CD14-positive monocyte (primary cell): ENCODE measurements at regions not wholly inside any gene's neighbourhood (a gene's known extent, or its start where the extent isn't known, plus 50 kb on each side); places are given as distances from the start of the nearest gene placed in this dataset.

ENCODE experiments used
- DNase-seq, 3 donors: peaks; one replicate each; pipeline ENCODE4 v3.0.0-alpha.2; 2011 to 2022
- H2AFZ ChIP-seq: 2 replicates; pipeline ENCODE4 v1.6.0; 2012; ENCODE audit warnings: mild to moderate bottlenecking, low read depth, low read length, inconsistent platforms; ENCODE audit not compliant: insufficient read depth, poor library complexity, severe bottlenecking
- H3K27ac ChIP-seq, 2 donors: 1 replicate in 1 of 2; 2 replicates in 1 of 2; pipeline ENCODE4 v1.5.1; 2012 to 2013; ENCODE audit warnings: low read length in 2 of 2, control low read depth in 1 of 2, inconsistent platforms in 1 of 2, low read depth in 1 of 2, mild to moderate bottlenecking in 1 of 2
- H3K27me3 ChIP-seq, 2 donors: one replicate each; pipeline versions ENCODE4 v1.6.0 to v1.6.1; 2011 to 2013; ENCODE audit warnings: low read length in 2 of 2; ENCODE audit not compliant: control insufficient read depth in 2 of 2, insufficient read depth in 2 of 2
- H3K36me3 ChIP-seq, 2 donors: replicated peaks in 1 of 2; 1 replicate in 1 of 2; 2 replicates in 1 of 2; pipeline versions ENCODE4 v1.5.1 to v1.6.1; 2012 to 2013; ENCODE audit warnings: low read length in 2 of 2, control low read depth in 1 of 2, inconsistent platforms in 1 of 2, mild to moderate bottlenecking in 1 of 2; ENCODE audit not compliant: insufficient read depth in 2 of 2, control insufficient read depth in 1 of 2
- H3K4me1 ChIP-seq, 2 donors: 1 replicate in 1 of 2; 2 replicates in 1 of 2; pipeline versions ENCODE4 v1.5.1 to v1.6.1; 2012 to 2013; ENCODE audit warnings: low read length in 2 of 2, control low read depth in 1 of 2, inconsistent platforms in 1 of 2, mild to moderate bottlenecking in 1 of 2, moderate library complexity in 1 of 2; ENCODE audit not compliant: insufficient read depth in 2 of 2, control insufficient read depth in 1 of 2
- H3K4me2 ChIP-seq: replicated peaks from 2 replicates; pipeline ENCODE3; 2012; ENCODE audit warnings: low read length, moderate library complexity, mild to moderate bottlenecking; ENCODE audit not compliant: poor library complexity, severe bottlenecking; ENCODE audit errors: extremely low read depth
- H3K4me3 ChIP-seq, 3 experiments: fragments of 200-600 bp in 1 of 3; sonication (generic) in 1 of 3; replicated peaks in 1 of 3; 1 replicate in 2 of 3; 2 replicates in 1 of 3; pipeline ENCODE4 v1.5.1; 2011 to 2013; ENCODE audit warnings: low read length in 3 of 3, mild to moderate bottlenecking in 3 of 3, control low read depth in 2 of 3, low read depth in 2 of 3, inconsistent platforms in 1 of 3, moderate library complexity in 1 of 3
- H3K79me2 ChIP-seq: 2 replicates; pipeline ENCODE4 v1.6.0; 2012; ENCODE audit warnings: mild to moderate bottlenecking, control low read depth, inconsistent platforms, low read length, moderate library complexity; ENCODE audit not compliant: insufficient read depth
- H3K9ac ChIP-seq: 2 replicates; pipeline ENCODE4 v1.6.0; 2017; ENCODE audit warnings: low read length, mild to moderate bottlenecking; ENCODE audit not compliant: insufficient read depth, poor library complexity, severe bottlenecking
- H3K9me3 ChIP-seq, 2 donors: replicated peaks in 1 of 2; 1 replicate in 1 of 2; 2 replicates in 1 of 2; pipeline versions ENCODE4 v1.5.1 to v1.6.1; 2012 to 2013; ENCODE audit warnings: low read length in 2 of 2, control low read depth in 1 of 2; ENCODE audit not compliant: control insufficient read depth in 1 of 2, insufficient read depth in 1 of 2
- H4K20me1 ChIP-seq: 2 replicates; pipeline ENCODE4 v1.6.0; 2012; ENCODE audit warnings: mild to moderate bottlenecking, low read length, control low read depth, moderate library complexity; ENCODE audit not compliant: insufficient read depth
- H3K27ac Mint-ChIP-seq, 7 donors: one replicate each; pipeline ENCODE4 v1.8.0; 2020; ENCODE audit warnings: mild to moderate bottlenecking in 7 of 7, mixed read lengths in 7 of 7, moderate library complexity in 6 of 7, inconsistent platforms in 2 of 7
- H3K27me3 Mint-ChIP-seq, 3 donors: one replicate each; pipeline ENCODE4 v1.8.0; 2021 to 2022; ENCODE audit warnings: low read depth in 3 of 3, mild to moderate bottlenecking in 3 of 3, mixed read lengths in 3 of 3, moderate library complexity in 3 of 3, inconsistent platforms in 1 of 3
- H3K36me3 Mint-ChIP-seq, 2 donors: one replicate each; pipeline ENCODE4 v1.8.0; 2020; ENCODE audit warnings: mixed read lengths in 2 of 2, inconsistent platforms in 1 of 2, mild to moderate bottlenecking in 1 of 2
- H3K4me1 Mint-ChIP-seq: one replicate; pipeline ENCODE4 v1.8.0; 2020; ENCODE audit warnings: mild to moderate bottlenecking, mixed read lengths
- H3K4me3 Mint-ChIP-seq, 2 donors: one replicate each; pipeline ENCODE4 v1.8.0; 2020; ENCODE audit warnings: mild to moderate bottlenecking in 2 of 2, mixed read lengths in 2 of 2, moderate library complexity in 1 of 2
- H3K9me3 Mint-ChIP-seq, 7 donors: one replicate each; pipeline ENCODE4 v1.8.0; 2020 to 2022; ENCODE audit warnings: mixed read lengths in 7 of 7, mild to moderate bottlenecking in 6 of 7, moderate library complexity in 6 of 7, inconsistent platforms in 2 of 7
- WGBS: methylation state at CpG from one replicate; pipeline ENCODE4 v1.1.5; 2013; ENCODE audit warnings: missing lambda C conversion rate; ENCODE audit not compliant: insufficient coverage; 5-methylcytosine and 5-hydroxymethylcytosine counted together
- intact Hi-C, 2 donors: fragments of 100-400 bp; cut with micrococcal nuclease; formaldehyde crosslinking; loops; one replicate each; pipeline versions ENCODE4 v1.15.0 to v1.15.1; 2023
- TF ChIP-seq, protein P1 (sequence below): fragments of 200-600 bp; IDR thresholded peaks from one replicate; pipeline ENCODE4 v1.8.0; 2022; ENCODE audit warnings: antibody characterized with exemption, mild to moderate bottlenecking

GRCh38 chr18:64720781-64721464 lies 572.0 kb upstream of the LINC00305 start:
- peaks cover 0 to 25% of the 10 kb centered on the region in 2 donors for H3K9me3 ChIP-seq
- H2AFZ ChIP-seq: no peak overlapping the region
- no peaks in the 10 kb centered on the region for H3K79me2 ChIP-seq
- no peak for DNase-seq
- H3K9ac ChIP-seq: no peak overlapping the region
- H3K27ac ChIP-seq: no peak overlapping the region
- no peak overlapping the region for H3K27ac Mint-ChIP-seq
- H3K4me1 ChIP-seq: no peaks in the 10 kb centered on the region
- peaks cover 0 to 1% (median 0%) of the 10 kb centered on the region in 3 donors for H3K27me3 Mint-ChIP-seq
- peaks cover 4 to 17% (median 11%) of the 10 kb centered on the region in 7 donors for H3K9me3 Mint-ChIP-seq
- no peaks in the 10 kb centered on the region for H3K4me1 Mint-ChIP-seq
- no peaks in the 10 kb centered on the region for H4K20me1 ChIP-seq
- intact Hi-C loops: no loop called here
- WGBS: 98% methylated on average over 17 of the region's 19 CpGs
- H3K4me2 ChIP-seq: no peak overlapping the region
- no peak overlapping the region for H3K4me3 ChIP-seq
- no peaks in the 10 kb centered on the region for H3K36me3 Mint-ChIP-seq
- no peaks in the 10 kb centered on the region for H3K27me3 ChIP-seq
- H3K4me3 Mint-ChIP-seq: no peak overlapping the region
- TF ChIP-seq, protein P1, sequence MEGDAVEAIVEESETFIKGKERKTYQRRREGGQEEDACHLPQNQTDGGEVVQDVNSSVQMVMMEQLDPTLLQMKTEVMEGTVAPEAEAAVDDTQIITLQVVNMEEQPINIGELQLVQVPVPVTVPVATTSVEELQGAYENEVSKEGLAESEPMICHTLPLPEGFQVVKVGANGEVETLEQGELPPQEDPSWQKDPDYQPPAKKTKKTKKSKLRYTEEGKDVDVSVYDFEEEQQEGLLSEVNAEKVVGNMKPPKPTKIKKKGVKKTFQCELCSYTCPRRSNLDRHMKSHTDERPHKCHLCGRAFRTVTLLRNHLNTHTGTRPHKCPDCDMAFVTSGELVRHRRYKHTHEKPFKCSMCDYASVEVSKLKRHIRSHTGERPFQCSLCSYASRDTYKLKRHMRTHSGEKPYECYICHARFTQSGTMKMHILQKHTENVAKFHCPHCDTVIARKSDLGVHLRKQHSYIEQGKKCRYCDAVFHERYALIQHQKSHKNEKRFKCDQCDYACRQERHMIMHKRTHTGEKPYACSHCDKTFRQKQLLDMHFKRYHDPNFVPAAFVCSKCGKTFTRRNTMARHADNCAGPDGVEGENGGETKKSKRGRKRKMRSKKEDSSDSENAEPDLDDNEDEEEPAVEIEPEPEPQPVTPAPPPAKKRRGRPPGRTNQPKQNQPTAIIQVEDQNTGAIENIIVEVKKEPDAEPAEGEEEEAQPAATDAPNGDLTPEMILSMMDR: no peak
- no peaks in the 10 kb centered on the region for H3K36me3 ChIP-seq

DNA sequence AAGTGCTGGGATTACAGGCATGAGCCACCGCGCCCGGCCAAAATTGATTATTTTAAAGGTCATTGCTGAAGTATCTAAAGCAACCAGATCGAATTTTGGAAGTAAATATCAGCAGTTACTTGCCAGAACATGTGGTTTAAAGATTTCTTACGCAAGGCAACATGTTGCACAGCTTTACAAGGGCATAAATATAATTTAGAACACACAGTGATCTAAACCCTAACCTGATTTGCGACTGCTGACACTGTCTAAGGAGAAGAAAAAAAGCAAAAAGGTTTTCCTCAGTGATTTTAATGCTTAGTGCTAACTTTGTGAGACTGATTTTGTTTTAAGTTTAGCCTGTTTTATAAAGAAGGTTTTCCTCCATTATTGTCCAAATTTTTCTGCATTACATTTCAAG lies 569.9 kb upstream of the LINC00305 start:
- no peaks in the 10 kb centered on the region for H3K79me2 ChIP-seq
- no peaks in the 10 kb centered on the region for H3K36me3 ChIP-seq
- WGBS: no CpG with 5 or more reads among the region's 6 CpGs
- Mint-ChIP-seq H3K4me1 (peaks cover 7% of the 10 kb centered on the region), H3K27me3 (peaks cover 0 to 1% (median 0%) of the 10 kb centered on the region in 3 donors), H3K9me3 (peaks cover 0 to 7% (median 2%) of the 10 kb centered on the region in 7 donors), H3K4me3 (no peak overlapping the region), H3K27ac (no peak overlapping the region), H3K36me3 (no peaks in the 10 kb centered on the region)
- no peak for DNase-seq
- H3K27me3 ChIP-seq: no peaks in the 10 kb centered on the region
- H4K20me1 ChIP-seq: no peaks in the 10 kb centered on the region
- H3K9me3 ChIP-seq: peaks cover 0 to 7% of the 10 kb centered on the region in 2 donors
- peaks cover 3 to 7% of the 10 kb centered on the region in 2 donors for H3K4me1 ChIP-seq
- TF ChIP-seq, protein P1: no peak
- no peak overlapping the region for H2AFZ ChIP-seq
- no peak overlapping the region for H3K9ac ChIP-seq
- H3K27ac ChIP-seq: no peak overlapping the region
- H3K4me2 ChIP-seq: no peak overlapping the region
- intact Hi-C loops: no loop called here
- H3K4me3 ChIP-seq: no peak overlapping the region
